ENCODE measurements at regions not wholly inside any gene's neighbourhood (a gene's known extent, or its start where the extent isn't known, plus 50 kb on each side); places are given as distances from the start of the nearest gene placed in this dataset.

- Histone ChIP-seq H3K9me3 (ENCODE audit: control insufficient read depth in 5 of 5, low read length in 5 of 5) (no peaks in the 10 kb centered on the region), H3K27me3 (ENCODE audit: control insufficient read depth in 5 of 5, insufficient read depth in 4 of 5, low read length in 5 of 5) (no peaks in the 10 kb centered on the region), H3K36me3 (ENCODE audit: control insufficient read depth in 5 of 5, insufficient read depth in 5 of 5, low read length in 5 of 5) (no peaks in the 10 kb centered on the region), H3K4me3 (ENCODE audit: low read depth in 1 of 5, low read length in 5 of 5) (no peak overlapping the region), H3K27ac (ENCODE audit: low read depth, low read length) (no peak overlapping the region), H3K4me1 (ENCODE audit: control insufficient read depth in 5 of 5, insufficient read depth in 5 of 5, low read length in 5 of 5) (peaks cover 0 to 40% (median 3%) of the 10 kb centered on the region in 5 donors), H3K9ac (ENCODE audit: low read length in 5 of 5) (no peak overlapping the region)
These were observed 149.3 kb upstream of the BMP4 start for GRCh38 chr14:54105898-54106297.

GRCh38 chr14:54106661-54107377, 150.2 kb upstream of the BMP4 start:
- no peaks in the 10 kb centered on the region for H3K36me3 ChIP-seq (ENCODE audit: control insufficient read depth in 5 of 5, insufficient read depth in 5 of 5, low read length in 5 of 5)
- no peaks in the 10 kb centered on the region for H3K27me3 ChIP-seq (ENCODE audit: control insufficient read depth in 5 of 5, insufficient read depth in 4 of 5, low read length in 5 of 5)
- H3K4me1 ChIP-seq (ENCODE audit: control insufficient read depth in 5 of 5, insufficient read depth in 5 of 5, low read length in 5 of 5), result peaks cover 0 to 31% (median 3%) of the 10 kb centered on the region in 5 donors
- H3K27ac ChIP-seq (ENCODE audit: low read depth, low read length), result peak overlapping the region; percentile 52
- H3K9me3 ChIP-seq (ENCODE audit: control insufficient read depth in 5 of 5, low read length in 5 of 5), result no peaks in the 10 kb centered on the region
- no peak overlapping the region for H3K4me3 ChIP-seq (ENCODE audit: low read depth in 1 of 5, low read length in 5 of 5)
- no peak overlapping the region for H3K9ac ChIP-seq (ENCODE audit: low read length in 5 of 5)

- H3K27ac ChIP-seq (ENCODE audit: low read depth, low read length), result no peak overlapping the region
- no peaks in the 10 kb centered on the region for H3K36me3 ChIP-seq (ENCODE audit: control insufficient read depth in 5 of 5, insufficient read depth in 5 of 5, low read length in 5 of 5)
- H3K4me1 ChIP-seq (ENCODE audit: control insufficient read depth in 5 of 5, insufficient read depth in 5 of 5, low read length in 5 of 5), result peaks cover 0 to 27% (median 3%) of the 10 kb centered on the region in 5 donors
- no peaks in the 10 kb centered on the region for H3K9me3 ChIP-seq (ENCODE audit: control insufficient read depth in 5 of 5, low read length in 5 of 5)
- no peaks in the 10 kb centered on the region for H3K27me3 ChIP-seq (ENCODE audit: control insufficient read depth in 5 of 5, insufficient read depth in 4 of 5, low read length in 5 of 5)
- H3K9ac ChIP-seq (ENCODE audit: low read length in 5 of 5), result no peak overlapping the region
- no peak overlapping the region for H3K4me3 ChIP-seq (ENCODE audit: low read depth in 1 of 5, low read length in 5 of 5)
These were observed 152.2 kb upstream of the BMP4 start for GRCh38 chr14:54108481-54109471.

GRCh38 chr14:54109521-54110120, 153.0 kb upstream of the BMP4 start:
- no peaks in the 10 kb centered on the region for H3K27me3 ChIP-seq (ENCODE audit: control insufficient read depth in 5 of 5, insufficient read depth in 4 of 5, low read length in 5 of 5)
- no peaks in the 10 kb centered on the region for H3K9me3 ChIP-seq (ENCODE audit: control insufficient read depth in 5 of 5, low read length in 5 of 5)
- H3K4me3 ChIP-seq (ENCODE audit: low read depth in 1 of 5, low read length in 5 of 5), result no peak overlapping the region
- H3K36me3 ChIP-seq (ENCODE audit: control insufficient read depth in 5 of 5, insufficient read depth in 5 of 5, low read length in 5 of 5), result no peaks in the 10 kb centered on the region
- H3K9ac ChIP-seq (ENCODE audit: low read length in 5 of 5), result no peak overlapping the region
- H3K27ac ChIP-seq (ENCODE audit: low read depth, low read length), result no peak overlapping the region
- H3K4me1 ChIP-seq (ENCODE audit: control insufficient read depth in 5 of 5, insufficient read depth in 5 of 5, low read length in 5 of 5), result peaks cover 0 to 27% (median 3%) of the 10 kb centered on the region in 5 donors

GRCh38 chr14:54114941-54115340, 158.3 kb upstream of the BMP4 start:
- Histone ChIP-seq H3K4me1 (ENCODE audit: control insufficient read depth in 5 of 5, insufficient read depth in 5 of 5, low read length in 5 of 5) (peaks cover 0 to 12% (median 3%) of the 10 kb centered on the region in 5 donors), H3K36me3 (ENCODE audit: control insufficient read depth in 5 of 5, insufficient read depth in 5 of 5, low read length in 5 of 5) (no peaks in the 10 kb centered on the region), H3K9ac (ENCODE audit: low read length in 5 of 5) (no peak overlapping the region), H3K27ac (ENCODE audit: low read depth, low read length) (no peak overlapping the region), H3K27me3 (ENCODE audit: control insufficient read depth in 5 of 5, insufficient read depth in 4 of 5, low read length in 5 of 5) (no peaks in the 10 kb centered on the region), H3K4me3 (ENCODE audit: low read depth in 1 of 5, low read length in 5 of 5) (no peak overlapping the region), H3K9me3 (ENCODE audit: control insufficient read depth in 5 of 5, low read length in 5 of 5) (no peaks in the 10 kb centered on the region)

GRCh38 chr14:54116198-54116885, 159.7 kb upstream of the BMP4 start:
- Histone ChIP-seq H3K27ac (ENCODE audit: low read depth, low read length) (no peak overlapping the region), H3K27me3 (ENCODE audit: control insufficient read depth in 5 of 5, insufficient read depth in 4 of 5, low read length in 5 of 5) (no peaks in the 10 kb centered on the region)

GRCh38 chr14:54116972-54117371, 160.3 kb upstream of the BMP4 start:
- Histone ChIP-seq H3K36me3 (ENCODE audit: control insufficient read depth in 5 of 5, insufficient read depth in 5 of 5, low read length in 5 of 5) (no peaks in the 10 kb centered on the region), H3K27me3 (ENCODE audit: control insufficient read depth in 5 of 5, insufficient read depth in 4 of 5, low read length in 5 of 5) (no peaks in the 10 kb centered on the region), H3K9ac (ENCODE audit: low read length in 5 of 5) (no peak overlapping the region), H3K9me3 (ENCODE audit: control insufficient read depth in 5 of 5, low read length in 5 of 5) (no peaks in the 10 kb centered on the region), H3K4me1 (ENCODE audit: control insufficient read depth in 5 of 5, insufficient read depth in 5 of 5, low read length in 5 of 5) (peaks cover 0 to 24% (median 15%) of the 10 kb centered on the region in 5 donors), H3K4me3 (ENCODE audit: low read depth in 1 of 5, low read length in 5 of 5) (no peak overlapping the region), H3K27ac (ENCODE audit: low read depth, low read length) (no peak overlapping the region)

More at GRCh38 chr14:54116198-54116885, 159.7 kb upstream of the BMP4 start:
- H3K4me3 ChIP-seq (ENCODE audit: low read depth in 1 of 5, low read length in 5 of 5), result no peak overlapping the region
- peaks cover 0 to 19% (median 12%) of the 10 kb centered on the region in 5 donors for H3K4me1 ChIP-seq (ENCODE audit: control insufficient read depth in 5 of 5, insufficient read depth in 5 of 5, low read length in 5 of 5)
- H3K36me3 ChIP-seq (ENCODE audit: control insufficient read depth in 5 of 5, insufficient read depth in 5 of 5, low read length in 5 of 5), result no peaks in the 10 kb centered on the region
- H3K9me3 ChIP-seq (ENCODE audit: control insufficient read depth in 5 of 5, low read length in 5 of 5), result no peaks in the 10 kb centered on the region
- H3K9ac ChIP-seq (ENCODE audit: low read length in 5 of 5), result no peak overlapping the region

- no peak overlapping the region for H3K27ac ChIP-seq (ENCODE audit: low read depth, low read length)
- no peaks in the 10 kb centered on the region for H3K27me3 ChIP-seq (ENCODE audit: control insufficient read depth in 5 of 5, insufficient read depth in 4 of 5, low read length in 5 of 5)
- no peak overlapping the region for H3K9ac ChIP-seq (ENCODE audit: low read length in 5 of 5)
These were observed 160.8 kb upstream of the BMP4 start for GRCh38 chr14:54117396-54117795.

GRCh38 chr14:54117924-54118323, 161.3 kb upstream of the BMP4 start:
- Histone ChIP-seq H3K27ac (ENCODE audit: low read depth, low read length) (no peak overlapping the region), H3K36me3 (ENCODE audit: control insufficient read depth in 5 of 5, insufficient read depth in 5 of 5, low read length in 5 of 5) (no peaks in the 10 kb centered on the region), H3K9ac (ENCODE audit: low read length in 5 of 5) (no peak overlapping the region)

More at GRCh38 chr14:54117396-54117795, 160.8 kb upstream of the BMP4 start:
- no peaks in the 10 kb centered on the region for H3K9me3 ChIP-seq (ENCODE audit: control insufficient read depth in 5 of 5, low read length in 5 of 5)
- H3K4me1 ChIP-seq (ENCODE audit: control insufficient read depth in 5 of 5, insufficient read depth in 5 of 5, low read length in 5 of 5), result peaks cover 0 to 24% (median 15%) of the 10 kb centered on the region in 5 donors
- no peaks in the 10 kb centered on the region for H3K36me3 ChIP-seq (ENCODE audit: control insufficient read depth in 5 of 5, insufficient read depth in 5 of 5, low read length in 5 of 5)
- no peak overlapping the region for H3K4me3 ChIP-seq (ENCODE audit: low read depth in 1 of 5, low read length in 5 of 5)

More at GRCh38 chr14:54117924-54118323, 161.3 kb upstream of the BMP4 start:
- no peaks in the 10 kb centered on the region for H3K27me3 ChIP-seq (ENCODE audit: control insufficient read depth in 5 of 5, insufficient read depth in 4 of 5, low read length in 5 of 5)
- no peaks in the 10 kb centered on the region for H3K9me3 ChIP-seq (ENCODE audit: control insufficient read depth in 5 of 5, low read length in 5 of 5)
- no peak overlapping the region for H3K4me3 ChIP-seq (ENCODE audit: low read depth in 1 of 5, low read length in 5 of 5)
- peaks cover 0 to 24% (median 15%) of the 10 kb centered on the region in 5 donors for H3K4me1 ChIP-seq (ENCODE audit: control insufficient read depth in 5 of 5, insufficient read depth in 5 of 5, low read length in 5 of 5)
